ENCODE measurements at regions not wholly inside any gene's neighbourhood (a gene's known extent, or its start where the extent isn't known, plus 50 kb on each side); places are given as distances from the start of the nearest gene placed in this dataset.
A peak's percentile ranks its signal among the peaks of the same experiment; 100 is the strongest.

- Histone ChIP-seq H3K4me3 (ENCODE audit: low read depth, low read length) (no peak overlapping the region), H3K27ac (no peak overlapping the region), H3K36me3 (replicated peaks) (no peaks in the 10 kb centered on the region), H3K27me3 (replicated peaks) (no peaks in the 10 kb centered on the region)
- no peak for TF ChIP-seq CTCF (IDR thresholded peaks at IDR 0.05; ENCODE audit: low read depth, low read length, missing control alignments)
- DNase-seq: no peak
- in situ Hi-C loops (cut with HindIII; ENCODE audit: low pct_ligation_motif_present, low sequenced_read_pairs): no loop called here
These were observed 508.8 kb downstream of the C4orf33 start for GRCh38 chr4:129604632-129605255.

GRCh38 chr4:129614611-129615010 is 518.7 kb downstream of the C4orf33 start:
- Histone ChIP-seq H3K27me3 (replicated peaks) (no peaks in the 10 kb centered on the region), H3K36me3 (replicated peaks) (no peaks in the 10 kb centered on the region), H3K27ac (no peak overlapping the region), H3K4me3 (ENCODE audit: low read depth, low read length) (no peak overlapping the region)
- in situ Hi-C loops (cut with HindIII; ENCODE audit: low pct_ligation_motif_present, low sequenced_read_pairs): no loop called here
- TF ChIP-seq CTCF (IDR thresholded peaks at IDR 0.05; ENCODE audit: low read depth, low read length, missing control alignments): no peak
- no peak for DNase-seq

GRCh38 chr4:129622566-129622965 is 526.6 kb downstream of the C4orf33 start:
- in situ Hi-C loops (cut with HindIII; ENCODE audit: low pct_ligation_motif_present, low sequenced_read_pairs): no loop called here
- H3K36me3 ChIP-seq (replicated peaks): no peaks in the 10 kb centered on the region
- TF ChIP-seq CTCF (IDR thresholded peaks at IDR 0.05; ENCODE audit: low read depth, low read length, missing control alignments): no peak
- H3K4me3 ChIP-seq (ENCODE audit: low read depth, low read length): no peak overlapping the region
- H3K27ac ChIP-seq: no peak overlapping the region
- DNase-seq: no peak
- H3K27me3 ChIP-seq (replicated peaks): no peaks in the 10 kb centered on the region

- no peaks in the 10 kb centered on the region for H3K36me3 ChIP-seq (replicated peaks)
- H3K27ac ChIP-seq: no peak overlapping the region
- DNase-seq: no peak
- TF ChIP-seq CTCF (IDR thresholded peaks at IDR 0.05; ENCODE audit: low read depth, low read length, missing control alignments): no peak
- in situ Hi-C loops (cut with HindIII; ENCODE audit: low pct_ligation_motif_present, low sequenced_read_pairs): no loop called here
- no peaks in the 10 kb centered on the region for H3K27me3 ChIP-seq (replicated peaks)
- no peak overlapping the region for H3K4me3 ChIP-seq (ENCODE audit: low read depth, low read length)
These were observed 527.4 kb downstream of the C4orf33 start for GRCh38 chr4:129623233-129623875.

GRCh38 chr4:129641179-129641578 is 545.2 kb downstream of the C4orf33 start:
- in situ Hi-C loops (cut with HindIII; ENCODE audit: low pct_ligation_motif_present, low sequenced_read_pairs): no loop called here
- Histone ChIP-seq H3K36me3 (replicated peaks) (no peaks in the 10 kb centered on the region), H3K27me3 (replicated peaks) (no peaks in the 10 kb centered on the region), H3K27ac (no peak overlapping the region), H3K4me3 (ENCODE audit: low read depth, low read length) (no peak overlapping the region)
- peak; percentile 68 for DNase-seq
- peak; percentile 83 for TF ChIP-seq CTCF (IDR thresholded peaks at IDR 0.05; ENCODE audit: low read depth, low read length, missing control alignments)

GRCh38 chr4:129645461-129645860 is 549.5 kb downstream of the C4orf33 start:
- Histone ChIP-seq H3K27ac (no peak overlapping the region), H3K4me3 (ENCODE audit: low read depth, low read length) (no peak overlapping the region), H3K27me3 (replicated peaks) (no peaks in the 10 kb centered on the region), H3K36me3 (replicated peaks) (no peaks in the 10 kb centered on the region)
- no peak for DNase-seq
- no peak for TF ChIP-seq CTCF (IDR thresholded peaks at IDR 0.05; ENCODE audit: low read depth, low read length, missing control alignments)
- in situ Hi-C loops (cut with HindIII; ENCODE audit: low pct_ligation_motif_present, low sequenced_read_pairs): no loop called here

Data from brain microvascular endothelial cell (primary cell).